NCI-H2081 treated with DMSO at 0.1 percent for 48 hours (cell line): ENCODE measurements at regions not wholly inside any gene's neighbourhood (a gene's known extent, or its start where the extent isn't known, plus 50 kb on each side); places are given as distances from the start of the nearest gene placed in this dataset.
A peak's percentile ranks its signal among the peaks of the same experiment; 100 is the strongest.

Source experiments
- DNase-seq: peaks from one replicate; lab custom pipeline; 2025; lab: John Stamatoyannopoulos, UW

DNA sequence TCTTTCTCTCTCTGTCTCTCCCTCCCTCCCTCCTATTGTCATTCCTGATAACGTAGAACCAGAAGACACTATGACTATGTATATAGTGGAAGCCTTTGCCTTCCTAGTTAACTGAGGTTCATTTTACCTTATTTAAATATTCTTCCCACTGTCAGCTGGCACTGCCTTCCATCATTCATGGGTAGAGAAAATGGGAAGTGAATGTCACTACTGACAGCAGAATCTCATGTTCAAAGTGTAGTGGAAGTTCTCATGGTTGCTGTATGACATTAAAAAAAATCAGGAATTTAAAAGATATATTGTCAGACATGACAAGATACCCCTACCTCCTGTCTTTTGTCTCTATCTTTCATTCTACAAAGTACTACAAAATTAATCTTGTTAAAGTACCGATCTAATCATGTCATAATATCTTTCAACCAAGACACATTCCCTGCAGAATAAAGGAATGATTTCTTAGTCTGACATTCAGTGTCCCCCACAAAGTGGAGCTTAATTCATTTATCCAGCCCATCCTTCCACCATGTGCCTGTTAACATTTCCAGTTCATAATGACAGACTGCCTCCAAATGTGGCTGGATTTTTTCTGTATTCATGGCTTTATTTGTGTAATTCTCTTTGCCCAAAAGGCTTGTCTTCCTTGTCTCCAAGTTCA, 250.1 kb upstream of the CDH20 start:
- DNase-seq, result no peak

- no peak for DNase-seq
These were observed 248.2 kb upstream of the CDH20 start for GRCh38 chr18:61085036-61085435.

GRCh38 chr18:61085761-61086160, 247.5 kb upstream of the CDH20 start:
- no peak for DNase-seq

DNA sequence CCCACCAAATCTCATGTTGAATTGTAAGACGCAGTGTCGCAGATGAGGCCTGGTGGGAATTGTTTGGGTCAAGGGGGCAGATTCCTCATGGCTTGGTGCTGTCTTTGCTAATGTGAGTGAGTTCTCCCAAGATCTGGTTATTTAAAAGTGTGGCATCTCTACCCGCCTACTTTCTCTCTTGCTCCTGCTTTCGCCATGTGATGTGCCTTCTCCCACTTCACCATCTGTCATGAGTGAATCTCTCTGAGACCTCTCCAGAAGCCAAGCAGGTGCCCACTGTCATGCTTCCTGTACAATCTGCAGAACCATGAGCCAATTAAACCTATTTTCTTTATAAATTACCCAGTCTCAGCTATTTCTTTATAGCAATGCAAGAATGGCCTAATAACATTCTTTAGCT, 246.6 kb upstream of the CDH20 start:
- no peak for DNase-seq

GRCh38 chr18:61091379-61091778, 241.9 kb upstream of the CDH20 start:
- no peak for DNase-seq

DNA sequence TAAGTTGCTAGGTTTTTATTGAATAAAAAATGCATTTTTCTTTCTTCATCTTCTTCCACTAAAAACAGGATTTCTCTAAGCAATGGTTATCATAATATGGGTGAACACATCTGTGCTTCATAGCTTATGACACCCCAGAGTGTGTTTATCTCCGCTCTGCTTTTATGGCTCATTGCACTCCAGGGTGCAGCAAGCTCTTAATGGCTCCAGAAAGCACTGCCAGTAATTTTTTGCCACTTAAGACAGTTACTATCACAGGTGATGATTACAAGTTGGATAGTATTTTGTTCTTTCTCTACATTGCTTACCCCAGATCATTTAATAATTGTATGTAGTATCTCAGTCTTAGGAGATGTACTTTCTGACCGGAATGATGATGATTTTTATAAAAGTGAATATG, 239.3 kb upstream of the CDH20 start:
- DNase-seq, result peak; percentile 35

GRCh38 chr18:61096226-61096625, 237.0 kb upstream of the CDH20 start:
- no peak for DNase-seq

- no peak for DNase-seq
These were observed 226.1 kb upstream of the CDH20 start for GRCh38 chr18:61107113-61107512.

- DNase-seq, result no peak
These were observed 224.5 kb upstream of the CDH20 start for GRCh38 chr18:61108706-61109105.

DNA sequence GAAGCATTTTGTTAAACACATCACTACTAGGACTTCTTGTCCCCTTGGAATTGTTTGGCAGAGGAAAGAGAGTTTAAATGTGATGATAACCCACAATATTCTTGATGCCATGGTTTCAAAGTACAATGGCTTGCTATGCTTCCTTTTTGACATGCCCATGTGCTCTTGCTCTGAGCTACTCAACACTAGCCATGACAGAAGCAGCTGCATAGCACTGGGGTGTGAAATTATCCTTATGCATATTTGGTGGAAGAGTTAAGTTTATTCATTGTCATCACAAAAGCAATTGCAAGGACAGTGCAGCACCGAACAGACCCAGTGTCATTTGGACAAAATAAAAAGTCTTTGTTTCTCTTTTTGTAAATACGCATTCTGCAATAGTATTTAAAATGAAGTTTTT, 209.9 kb upstream of the CDH20 start:
- DNase-seq, result no peak

GRCh38 chr18:61127714-61128467, 205.3 kb upstream of the CDH20 start:
- peak; percentile 51 for DNase-seq

GRCh38 chr18:61129001-61129400, 204.2 kb upstream of the CDH20 start:
- DNase-seq, result no peak

- no peak for DNase-seq
These were observed 201.2 kb upstream of the CDH20 start for GRCh38 chr18:61132031-61132430.

- no peak for DNase-seq
These were observed 199.4 kb upstream of the CDH20 start for GRCh38 chr18:61133783-61134182.

- no peak for DNase-seq
These were observed 196.4 kb upstream of the CDH20 start for GRCh38 chr18:61136711-61137251.

DNA sequence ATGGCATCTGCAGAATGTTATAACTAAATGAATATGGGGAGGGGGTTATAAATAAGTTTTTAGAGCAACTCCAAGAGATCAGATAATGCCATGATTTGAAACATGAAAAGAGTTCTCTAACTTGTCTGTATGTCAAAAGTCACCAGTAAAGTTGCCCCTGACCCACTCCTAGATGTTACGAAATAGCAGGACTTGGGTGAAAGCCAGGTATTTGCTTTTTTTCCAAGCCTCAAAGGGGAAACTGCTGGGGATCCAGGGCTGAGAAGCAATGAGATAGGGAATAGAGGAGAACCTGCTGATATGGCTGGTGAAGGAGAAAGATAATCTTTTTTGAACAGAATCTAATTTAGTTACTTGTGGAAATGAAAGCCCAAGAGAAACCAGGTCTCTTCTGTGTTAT, 191.5 kb upstream of the CDH20 start:
- no peak for DNase-seq

GRCh38 chr18:61148322-61148721, 184.9 kb upstream of the CDH20 start:
- no peak for DNase-seq

DNA sequence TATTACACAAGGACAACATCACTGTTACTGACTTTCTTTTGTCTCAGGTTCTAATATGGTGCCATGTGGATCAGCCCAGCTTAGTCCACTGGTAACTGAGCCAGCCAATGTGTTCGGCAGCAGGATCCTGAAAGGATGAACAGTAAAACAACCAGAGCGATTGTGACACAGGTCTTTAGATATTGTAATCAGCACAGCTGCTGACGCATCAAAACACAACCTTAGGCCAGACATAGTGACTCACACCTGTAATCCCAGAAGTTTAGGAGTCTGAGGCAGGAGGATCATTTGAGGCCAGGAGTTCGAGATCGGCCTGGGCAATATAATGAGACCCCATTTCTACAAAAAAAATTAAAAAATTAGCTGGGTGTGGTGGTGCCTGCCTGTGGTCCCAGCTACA, 183.4 kb upstream of the CDH20 start:
- DNase-seq, result no peak

GRCh38 chr18:61153571-61153970, 179.7 kb upstream of the CDH20 start:
- no peak for DNase-seq

GRCh38 chr18:61154866-61155265, 178.4 kb upstream of the CDH20 start:
- no peak for DNase-seq

- DNase-seq, result no peak
These were observed 177.6 kb upstream of the CDH20 start for GRCh38 chr18:61155586-61155985.

- DNase-seq, result no peak
These were observed 175.8 kb upstream of the CDH20 start for GRCh38 chr18:61157451-61157850.

DNA sequence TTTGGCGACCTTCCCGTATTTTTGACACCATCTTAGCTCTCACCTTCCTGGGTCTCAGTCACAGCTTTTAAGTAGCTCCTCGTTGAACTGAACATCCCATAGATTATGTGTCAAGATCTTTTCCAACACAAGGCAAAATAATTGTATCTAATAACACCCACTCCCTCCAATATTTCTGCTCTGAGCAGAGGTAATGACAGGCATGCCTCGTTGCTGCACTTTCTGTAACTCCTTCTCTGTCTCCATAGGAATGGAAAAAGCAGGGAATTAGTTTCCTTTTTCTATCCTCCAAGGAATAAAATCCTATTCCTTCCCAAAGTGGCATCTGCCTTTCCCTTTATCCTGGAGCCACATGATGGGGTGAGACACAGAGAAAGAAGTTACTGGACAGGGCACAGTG, 174.0 kb upstream of the CDH20 start:
- DNase-seq, result no peak

DNA sequence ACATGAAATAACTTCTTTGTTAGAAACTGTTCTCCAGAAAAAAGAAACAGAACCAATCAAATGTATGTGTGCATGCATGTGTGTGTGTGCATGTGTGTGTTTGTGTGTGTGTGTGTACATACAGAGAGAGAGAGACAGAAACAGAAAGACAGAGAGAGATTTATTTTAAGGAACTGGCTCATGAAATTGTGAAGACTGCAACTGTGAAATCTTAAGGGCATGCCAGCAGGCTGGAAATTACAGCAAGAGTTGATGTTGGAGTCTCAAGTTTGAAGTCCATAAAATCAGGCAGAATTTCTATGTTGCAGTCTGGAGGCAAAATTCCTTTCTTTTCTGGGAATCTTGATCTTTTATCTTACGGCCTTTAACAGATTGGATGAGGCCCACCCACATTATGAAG, 168.9 kb upstream of the CDH20 start:
- DNase-seq, result no peak
